Astrocyte (in vitro differentiated cells and primary cell): ENCODE measurements at regions not wholly inside any gene's neighbourhood (a gene's known extent, or its start where the extent isn't known, plus 50 kb on each side); places are given as distances from the start of the nearest gene placed in this dataset.

Experiments used
- CTCF ChIP-seq: IDR thresholded peaks from 2 replicates; pipeline ENCODE4 v1.5.1; 2011; ENCODE audit warnings: low read depth, mild to moderate bottlenecking, inconsistent platforms, low read length, moderate library complexity; ENCODE audit not compliant: insufficient read depth
- EZH2 ChIP-seq: IDR thresholded peaks from 2 replicates; pipeline ENCODE4 v1.6.1; 2012; ENCODE audit warnings: mild to moderate bottlenecking, low read length, inconsistent platforms; ENCODE audit not compliant: insufficient read depth

DNA sequence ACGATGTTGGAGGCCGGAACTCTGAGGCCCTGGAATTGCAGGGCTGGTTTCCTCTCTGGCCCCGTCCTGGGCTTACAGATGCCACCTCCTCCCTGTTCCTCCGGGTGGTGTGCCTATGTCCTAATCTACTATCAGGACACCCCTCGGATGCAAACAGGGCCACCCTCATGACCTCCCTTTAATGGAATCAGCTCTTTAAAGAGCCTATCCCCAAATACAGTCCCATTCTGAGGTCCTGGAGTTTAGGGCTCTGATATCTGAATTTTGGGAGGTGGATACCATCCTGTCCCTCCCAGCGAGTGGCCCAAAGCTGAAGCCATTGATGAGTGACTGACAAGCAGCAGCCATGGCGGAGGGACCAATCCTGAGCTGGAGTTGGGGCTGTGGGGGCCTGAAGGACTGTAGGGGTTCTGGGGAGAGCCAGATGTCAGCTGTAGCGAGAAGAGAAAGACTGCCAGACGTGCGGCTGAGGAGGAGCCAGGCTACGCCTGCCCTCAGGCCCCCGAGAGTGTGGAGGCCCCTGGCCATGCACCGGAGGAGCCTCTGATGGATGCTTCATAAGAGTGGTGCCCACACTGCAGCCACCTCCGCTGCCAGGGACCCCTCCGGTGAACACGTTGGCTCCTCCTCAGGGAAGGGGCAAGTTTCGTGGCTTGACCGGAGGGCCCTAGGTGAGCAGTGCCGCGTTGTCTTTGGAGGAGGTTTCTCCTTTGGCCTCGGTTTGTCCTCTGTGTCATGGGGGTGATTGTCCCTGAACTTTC, 100.2 kb downstream of the KIF26A start:
- TF ChIP-seq CTCF (no peak), EZH2 (no peak)
